HUDEP-2 (cell line): ENCODE measurements at regions not wholly inside any gene's neighbourhood (a gene's known extent, or its start where the extent isn't known, plus 50 kb on each side); places are given as distances from the start of the nearest gene placed in this dataset.
"Not testable (repeated sequence)": the region's sequence is repeated elsewhere in the genome, so short reads cannot be mapped to it uniquely, and the experiment has no call there.

Experiments
- DNase-seq, 76 experiments: peaks; one replicate each; lab custom pipeline; 2025; ENCODE audit not compliant: unreplicated experiment in 76 of 76; lab: John Stamatoyannopoulos, UW

DNA sequence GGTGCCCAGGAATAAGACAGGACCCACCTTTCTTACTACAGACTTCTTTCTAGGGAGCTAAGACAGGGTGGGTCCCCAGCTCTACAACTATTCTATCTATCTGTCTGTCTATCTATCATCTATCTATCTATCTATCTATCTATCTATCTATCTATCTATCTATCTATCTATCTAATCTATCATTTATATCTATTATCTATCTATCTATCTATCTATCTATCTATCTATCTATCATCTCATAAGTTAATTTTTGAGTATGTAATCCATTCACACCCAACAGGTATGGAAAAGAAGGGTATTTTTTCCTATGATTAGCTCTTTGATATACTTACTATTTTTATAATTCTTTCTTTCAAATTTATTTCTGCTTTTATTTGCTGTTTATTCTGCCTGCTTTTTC, 55.9 kb downstream of the BAMBI start:
- no peak for DNase-seq

DNA sequence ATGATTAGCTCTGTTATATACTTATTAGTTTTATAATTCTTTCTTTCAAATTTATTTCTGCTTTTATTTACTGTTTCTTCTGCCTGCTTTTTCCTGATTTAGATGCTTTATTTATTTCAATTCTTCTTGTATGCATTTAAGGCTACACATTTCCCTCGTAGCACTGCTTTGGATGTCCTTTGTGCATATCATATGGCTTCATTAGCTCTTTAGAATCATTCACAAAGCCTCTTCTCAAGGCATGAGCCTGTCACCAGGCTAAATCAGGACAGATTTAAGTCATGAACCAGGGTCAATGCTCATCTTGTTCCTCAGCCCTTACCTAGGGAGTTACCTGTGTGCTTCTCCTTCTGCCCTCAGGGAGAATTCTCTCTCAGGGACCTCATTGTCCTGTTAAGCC, 56.3 kb downstream of the BAMBI start:
- no peak for DNase-seq

DNA sequence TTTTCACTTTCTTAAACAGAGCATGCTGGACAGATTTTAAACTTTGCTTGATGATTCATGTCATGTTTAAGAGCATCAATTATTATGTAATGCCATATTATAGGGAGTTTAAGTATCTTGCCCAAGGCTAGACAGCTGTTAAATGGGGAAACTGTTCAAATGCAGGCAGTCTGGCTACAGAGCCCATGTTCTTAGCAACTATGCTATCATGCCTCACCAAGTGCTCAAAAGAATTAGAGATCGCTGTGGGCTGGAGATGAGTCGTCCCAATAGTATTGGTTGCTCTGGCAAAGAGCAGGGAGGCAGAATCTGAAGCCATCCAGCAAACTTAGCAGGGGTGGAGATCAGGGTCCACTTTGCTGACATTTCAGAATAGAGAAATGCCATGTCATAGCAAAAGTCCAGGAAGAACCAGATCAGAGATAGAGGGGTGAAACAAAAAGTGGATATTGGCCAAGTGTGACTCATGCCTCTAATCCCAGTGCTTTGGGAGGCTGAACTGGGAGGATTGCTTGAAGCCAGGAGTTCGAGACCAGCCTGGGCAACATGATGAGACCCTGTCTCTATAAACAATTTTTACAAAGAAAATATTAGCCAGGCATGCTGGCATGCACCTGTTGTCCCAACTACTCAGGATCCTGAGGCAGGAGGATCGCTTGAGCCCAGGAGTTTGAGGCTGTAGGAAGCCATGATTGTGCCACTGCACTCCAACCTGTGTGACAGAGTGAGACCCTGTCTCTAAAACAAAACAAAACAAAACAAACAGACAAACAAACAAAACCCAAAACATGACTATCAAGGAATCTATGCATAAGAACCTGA, 57.8 kb downstream of the BAMBI start:
- no peak for DNase-seq

DNA sequence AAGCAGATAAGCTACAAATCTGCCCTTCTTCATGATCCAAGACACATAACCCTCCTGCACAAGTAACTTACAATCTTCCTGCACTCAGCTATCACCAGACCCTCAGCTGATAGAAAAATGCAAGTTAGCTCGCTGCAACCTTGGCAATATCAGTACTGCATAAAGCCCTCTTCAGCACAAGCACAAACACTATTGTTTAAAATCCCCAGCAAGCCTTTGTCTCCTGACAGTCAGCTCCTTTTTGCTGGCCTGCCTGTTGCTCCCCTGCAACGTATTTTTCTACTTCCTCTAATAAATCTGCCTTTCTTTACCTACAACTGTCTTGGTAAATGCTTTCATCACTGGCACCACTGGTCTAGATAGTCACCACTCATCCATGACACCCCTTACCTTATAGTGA, 59.8 kb downstream of the BAMBI start:
- DNase-seq: no peak

DNA sequence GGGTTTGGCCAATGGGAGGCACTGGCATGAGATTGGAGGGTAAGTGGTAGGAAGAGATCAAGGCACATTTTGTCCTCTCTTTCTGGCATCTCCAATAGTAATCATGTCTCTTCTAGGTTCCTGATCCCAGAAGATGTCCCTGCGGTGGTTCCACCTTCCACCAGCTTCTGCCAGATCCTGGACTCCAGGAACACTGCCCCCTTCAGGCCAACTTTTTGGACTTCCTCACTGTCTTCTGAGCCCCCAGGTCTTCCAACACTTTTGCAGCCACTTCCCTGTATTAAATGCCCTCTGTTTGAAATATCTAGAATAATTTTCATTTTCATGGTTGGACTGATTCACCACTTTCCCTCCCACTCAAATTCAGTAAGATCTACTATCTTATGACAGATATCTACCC, 60.9 kb downstream of the BAMBI start:
- peak in 12 of 76 experiments; percentile 0 to 26 (median 3) for DNase-seq

DNA sequence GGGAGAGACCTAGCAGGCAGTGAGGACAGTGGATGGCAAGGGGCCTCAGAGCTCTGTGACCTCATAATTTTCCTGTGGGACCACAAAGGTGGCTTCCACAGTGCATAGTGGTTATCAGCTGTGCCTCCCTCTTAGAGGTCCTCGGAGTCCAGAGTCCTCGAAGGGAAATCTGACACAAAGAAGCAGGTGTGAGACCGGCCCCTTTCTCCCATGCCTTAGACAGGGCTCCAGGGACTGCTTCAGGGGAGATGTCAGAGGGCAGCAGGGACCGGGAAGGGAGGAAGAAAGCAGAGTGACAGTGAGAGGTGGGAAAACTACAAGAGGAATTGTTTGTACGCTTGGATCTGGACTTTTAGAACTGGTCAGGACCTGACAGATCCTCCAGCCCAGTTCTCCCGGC, 66.3 kb downstream of the BAMBI start:
- DNase-seq: no peak

DNA sequence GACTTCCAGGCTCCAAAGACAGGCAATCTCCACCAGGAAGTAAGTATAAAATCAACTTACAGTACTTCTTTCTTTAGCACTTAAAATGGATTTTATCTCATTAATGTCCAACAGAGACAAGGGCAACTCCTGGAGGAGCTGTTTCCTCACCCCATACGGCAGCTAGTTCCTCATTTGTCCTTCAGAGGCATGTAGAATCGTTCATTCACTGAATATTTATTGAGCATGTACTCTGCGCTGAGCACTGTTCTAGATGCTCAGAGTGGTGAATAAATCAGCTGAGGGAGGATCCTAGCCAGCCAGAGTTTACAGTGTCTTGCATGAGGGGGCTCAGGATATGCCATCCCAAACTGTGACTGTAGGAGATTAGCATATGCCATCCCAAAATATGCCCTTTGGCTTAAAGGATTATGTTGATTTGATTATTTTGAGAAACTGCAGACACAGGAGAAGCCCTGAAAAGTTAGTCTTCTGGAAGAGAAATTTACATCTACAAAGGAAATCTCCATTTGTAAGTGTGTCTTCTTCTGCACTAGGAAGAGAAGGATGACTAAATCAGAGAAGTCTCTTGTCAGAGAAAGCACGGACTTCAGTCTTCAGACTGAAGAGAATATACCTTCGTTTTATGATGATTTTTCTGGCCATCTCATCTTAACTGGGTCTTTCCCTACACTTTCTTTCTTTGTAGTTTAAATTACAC, 66.9 kb downstream of the BAMBI start:
- DNase-seq: no peak

DNA sequence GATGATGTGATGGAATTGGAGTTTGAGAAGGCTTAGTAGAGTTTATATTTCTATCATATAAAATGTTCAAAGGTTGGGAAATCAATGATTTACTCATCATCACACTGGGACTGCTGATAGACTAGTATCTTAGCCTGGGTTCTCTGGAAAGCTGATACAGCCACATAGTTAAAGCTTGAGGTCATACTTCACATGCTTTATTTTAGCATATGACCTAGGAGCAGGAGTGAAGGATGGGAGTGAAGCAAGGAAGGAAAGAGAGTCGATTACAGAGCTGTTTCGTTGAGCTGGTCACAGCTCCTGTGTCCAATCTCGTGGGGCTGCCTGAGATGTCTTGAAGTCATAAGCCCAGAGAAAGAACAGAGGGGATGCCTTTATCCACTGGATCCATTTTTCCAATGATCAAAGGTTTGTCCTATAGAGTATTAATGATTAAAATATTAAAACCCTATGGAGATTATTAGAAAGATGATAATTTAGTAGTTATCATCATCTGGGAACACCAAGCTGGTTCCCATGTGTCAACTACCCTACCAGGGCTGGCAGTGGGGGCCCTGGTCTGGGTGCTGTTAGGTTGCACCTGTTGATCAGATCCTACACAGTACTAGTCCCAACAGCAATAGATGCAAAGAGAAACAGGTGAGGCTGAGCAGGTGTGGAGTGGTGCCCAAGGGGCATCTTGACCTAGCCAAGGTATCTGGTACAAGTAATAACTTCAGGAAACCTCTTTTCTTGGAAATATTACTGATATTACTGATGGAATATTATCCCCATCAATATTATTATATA, 77.8 kb downstream of the BAMBI start:
- DNase-seq: no peak

DNA sequence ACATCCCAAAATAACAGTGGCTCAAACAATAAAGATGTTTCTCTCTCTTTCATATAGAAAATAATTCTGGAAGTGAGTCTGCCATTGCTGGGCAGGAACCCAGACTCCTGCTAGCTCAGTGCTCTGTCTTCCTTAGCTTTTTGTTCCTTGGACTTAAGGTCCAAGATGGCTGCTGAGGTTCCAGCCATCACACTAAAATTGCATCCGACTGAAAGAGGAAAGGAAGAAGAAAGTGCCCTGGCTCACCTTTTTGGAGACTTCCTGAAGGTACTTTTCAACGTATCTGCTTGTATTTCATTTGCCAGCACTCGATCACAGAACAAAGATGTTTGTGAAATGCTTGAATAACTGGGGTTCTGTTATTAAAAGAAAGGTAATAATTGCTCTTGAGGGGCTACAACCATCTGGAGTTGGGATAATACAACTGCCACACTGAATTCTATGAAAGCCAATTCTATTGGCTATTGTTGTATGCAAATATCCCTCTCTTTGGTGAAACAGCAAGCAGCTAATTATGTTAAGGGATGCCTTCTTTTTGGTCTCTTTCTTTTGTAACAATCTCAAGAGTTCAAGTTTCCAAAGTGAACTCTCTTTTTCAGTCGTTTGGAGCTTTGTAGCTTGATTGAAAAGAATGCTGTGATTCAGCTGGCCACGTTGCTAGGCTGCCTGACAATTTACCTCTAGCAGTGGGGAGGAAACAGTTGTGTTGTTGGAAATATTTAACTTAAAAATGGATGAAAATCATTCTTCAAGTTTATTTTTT, 83.9 kb downstream of the BAMBI start:
- no peak for DNase-seq

DNA sequence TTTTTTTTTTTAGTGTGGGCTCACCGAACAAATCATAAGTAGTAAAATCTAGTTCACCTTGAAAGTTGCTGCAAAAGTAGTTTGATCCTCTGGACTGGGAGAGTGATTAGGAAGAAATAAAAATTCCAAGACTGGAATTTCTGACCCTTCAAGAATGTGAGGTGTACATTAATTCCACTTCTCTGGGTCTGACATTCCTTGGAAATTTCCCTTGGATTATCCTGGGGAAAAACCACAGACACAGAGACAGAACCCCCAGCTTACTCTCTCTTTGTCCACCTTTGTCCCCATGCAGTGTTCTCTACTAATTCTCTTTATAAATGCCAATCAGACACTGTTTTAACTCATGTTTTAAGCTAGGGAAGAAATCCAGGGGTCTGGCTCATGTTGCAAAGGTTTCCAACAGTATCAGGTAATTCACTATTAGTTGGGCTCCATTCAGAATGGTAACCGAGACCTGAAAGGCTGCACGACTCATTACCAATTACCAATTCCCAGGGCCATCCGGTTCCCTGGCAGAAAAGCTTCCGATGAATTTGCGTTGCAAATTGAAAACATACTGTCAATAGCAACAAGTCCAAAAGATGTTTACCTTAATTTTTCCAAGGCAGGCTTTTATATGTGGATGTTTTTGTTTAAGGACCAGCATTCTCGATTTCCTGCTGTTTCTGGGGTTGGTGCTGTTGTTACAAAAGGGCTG, 86.3 kb downstream of the BAMBI start:
- DNase-seq: no peak

DNA sequence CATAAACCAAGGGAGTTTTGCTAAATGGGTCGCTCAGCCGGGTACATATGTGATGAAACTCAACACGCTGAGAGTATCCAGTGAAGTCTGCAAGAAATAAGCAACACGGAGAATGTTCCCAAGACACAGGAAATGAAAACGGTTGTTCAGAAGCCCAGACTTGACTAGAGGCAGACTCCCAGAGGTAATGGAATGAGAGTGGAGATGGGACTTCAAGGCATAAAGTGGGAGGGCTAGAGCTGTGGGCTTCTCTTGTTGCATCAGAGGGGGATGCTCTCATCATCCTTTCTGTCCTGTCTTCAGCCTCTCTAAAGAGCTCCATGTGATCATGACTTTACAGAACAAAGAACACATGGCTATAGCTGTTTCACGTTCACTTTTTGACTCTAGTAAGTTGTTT, 88.3 kb downstream of the BAMBI start:
- no peak for DNase-seq

DNA sequence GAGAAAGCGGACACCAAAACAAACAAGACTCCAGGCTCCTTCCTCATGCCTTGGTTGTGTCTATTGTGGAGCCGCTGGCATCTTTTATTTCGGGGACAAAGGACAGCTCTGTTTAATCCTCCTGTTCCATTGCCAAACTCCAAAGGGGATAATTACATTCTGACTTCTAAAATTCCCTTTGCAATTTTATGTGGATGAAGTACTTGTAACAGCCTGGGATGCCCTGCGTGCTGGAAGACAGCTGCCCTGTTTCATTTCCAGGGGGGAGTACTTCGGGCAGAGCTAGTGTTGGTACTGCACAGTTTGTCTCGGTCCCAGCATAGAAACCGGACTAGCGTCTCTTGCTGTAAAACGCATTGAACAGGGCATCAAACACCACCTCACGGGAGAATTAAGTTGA, 90.9 kb downstream of the BAMBI start:
- no peak for DNase-seq

DNA sequence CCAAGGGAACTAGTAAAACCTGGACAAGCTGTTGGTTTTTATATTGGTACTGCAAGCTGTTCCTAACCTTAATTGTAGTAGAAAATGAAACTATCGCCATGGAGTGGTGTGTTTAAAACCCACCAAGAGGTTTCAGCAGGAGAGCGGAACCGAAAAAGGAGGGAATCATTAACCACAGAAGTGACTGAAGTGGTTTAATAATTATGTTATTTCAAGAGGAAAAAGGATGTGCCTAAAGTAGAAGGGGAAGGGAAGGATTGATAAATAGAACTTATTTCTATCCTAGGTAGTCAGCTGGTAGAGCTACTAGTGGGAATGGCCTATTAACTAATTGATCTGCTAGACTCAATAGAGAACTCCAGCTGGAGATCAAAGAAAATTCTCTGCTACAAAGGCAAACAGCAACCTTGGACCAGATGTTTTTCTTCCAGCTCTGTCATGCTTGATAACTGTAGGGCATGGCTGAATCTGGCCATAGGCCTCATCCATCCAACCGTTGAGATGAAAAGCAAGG, 91.8 kb downstream of the BAMBI start:
- no peak for DNase-seq

DNA sequence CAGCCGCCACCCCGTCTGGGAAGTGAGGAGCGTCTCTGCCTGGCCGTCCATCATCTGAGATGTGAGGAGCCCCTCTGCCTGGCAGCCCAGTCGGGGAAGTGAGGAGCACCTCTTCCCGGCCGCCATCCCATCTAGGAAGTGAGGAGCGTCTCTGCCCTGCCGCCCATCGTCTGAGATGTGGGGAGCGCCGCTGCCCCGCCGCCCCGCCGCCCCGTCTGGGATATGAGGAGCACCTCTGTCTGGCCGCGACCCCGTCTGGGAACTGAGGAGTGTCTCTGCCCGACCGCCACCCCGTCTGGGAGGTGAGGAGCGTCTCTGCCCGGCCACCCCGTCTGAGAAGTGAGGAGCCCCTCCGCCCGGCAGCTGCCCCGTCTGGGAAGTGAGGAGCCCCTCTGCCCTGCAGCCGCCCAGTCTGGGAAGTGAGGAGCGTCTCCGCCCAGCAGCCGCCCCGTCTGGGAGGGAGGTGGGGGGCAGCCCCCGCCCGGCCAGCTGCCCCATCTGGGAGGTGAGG, 94.3 kb downstream of the BAMBI start:
- not testable (repeated sequence) for DNase-seq

DNA sequence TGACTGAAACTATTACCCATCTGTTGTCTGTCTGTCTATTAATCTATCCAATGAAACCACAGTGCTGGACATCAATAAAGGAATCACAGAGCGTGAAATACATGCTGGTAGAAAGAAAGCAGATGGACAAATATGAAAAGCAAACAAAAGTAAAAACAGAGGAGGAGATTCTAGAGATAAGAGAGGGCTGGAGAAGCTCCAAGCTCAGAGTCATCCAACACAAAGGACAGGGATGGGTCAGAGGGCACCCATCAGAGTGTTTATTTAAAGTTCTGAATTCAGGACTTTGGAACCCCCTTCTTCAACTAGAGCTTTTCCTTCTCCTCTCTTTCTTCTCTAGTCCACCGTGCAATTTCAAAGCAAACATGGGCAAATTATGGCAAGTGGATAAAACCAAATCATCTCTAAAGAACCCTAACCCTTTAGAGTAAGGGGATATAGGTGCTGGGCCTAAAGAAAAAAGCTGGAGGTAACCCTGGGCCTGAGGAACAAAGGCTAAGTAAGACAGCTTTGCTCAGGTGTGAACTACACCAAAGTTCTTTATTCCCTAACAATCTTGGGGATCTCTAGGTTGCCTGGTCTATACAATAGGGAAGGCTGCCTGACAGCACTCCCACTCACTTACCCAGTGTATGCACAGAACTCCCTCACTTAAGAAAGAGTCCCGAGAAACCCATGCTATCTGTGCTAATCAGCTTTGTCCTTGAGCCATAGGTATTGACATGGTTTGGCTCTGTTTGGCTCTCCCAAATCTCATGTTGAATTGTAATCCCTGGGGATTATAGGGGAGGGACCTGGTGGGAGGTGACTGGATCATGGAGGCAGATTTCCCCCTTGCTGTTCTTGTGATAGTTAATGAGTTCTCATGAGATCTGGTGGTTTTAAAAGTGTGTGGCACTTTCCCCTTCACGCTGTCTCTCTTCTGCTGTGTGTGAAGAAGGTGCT, 97.0 kb downstream of the BAMBI start:
- no peak for DNase-seq

DNA sequence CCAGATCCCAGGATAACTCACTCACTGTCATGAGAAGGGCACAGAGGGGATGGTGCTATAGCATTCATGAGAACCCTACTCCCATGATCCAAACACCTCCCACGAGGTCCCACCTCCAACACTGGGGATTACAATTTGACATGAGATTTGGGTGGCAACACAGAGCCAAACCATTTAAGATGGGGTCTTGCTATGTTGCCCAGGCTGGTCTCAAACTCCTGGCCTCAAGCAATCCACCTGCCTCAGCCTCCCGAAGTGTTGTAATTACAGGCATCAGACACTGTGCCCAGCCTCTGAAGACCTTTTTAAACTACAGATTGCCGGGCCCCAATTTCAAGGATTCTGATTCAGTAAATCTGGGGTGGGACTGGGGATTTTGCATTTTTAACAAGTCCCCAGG, 98.5 kb downstream of the BAMBI start:
- no peak for DNase-seq

DNA sequence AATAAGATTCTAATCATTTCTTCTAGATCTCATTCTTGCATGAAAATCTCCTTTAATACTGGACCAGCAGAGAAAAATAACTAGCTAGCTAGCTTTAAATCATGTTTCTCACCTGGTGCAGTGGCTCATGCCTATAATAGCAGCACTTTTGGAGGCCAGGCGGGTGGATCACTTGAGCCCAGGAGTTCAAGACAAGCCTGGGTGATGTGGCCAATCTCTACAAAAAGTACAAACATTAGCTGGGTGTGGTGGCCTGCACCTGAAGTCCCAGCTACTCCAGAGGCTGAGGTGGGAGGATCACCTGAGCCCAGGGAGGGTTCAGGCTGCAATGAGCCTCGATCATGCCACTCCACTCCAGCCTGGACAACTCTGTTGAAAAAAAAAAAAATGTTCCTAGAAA, 99.2 kb downstream of the BAMBI start:
- DNase-seq: no peak

DNA sequence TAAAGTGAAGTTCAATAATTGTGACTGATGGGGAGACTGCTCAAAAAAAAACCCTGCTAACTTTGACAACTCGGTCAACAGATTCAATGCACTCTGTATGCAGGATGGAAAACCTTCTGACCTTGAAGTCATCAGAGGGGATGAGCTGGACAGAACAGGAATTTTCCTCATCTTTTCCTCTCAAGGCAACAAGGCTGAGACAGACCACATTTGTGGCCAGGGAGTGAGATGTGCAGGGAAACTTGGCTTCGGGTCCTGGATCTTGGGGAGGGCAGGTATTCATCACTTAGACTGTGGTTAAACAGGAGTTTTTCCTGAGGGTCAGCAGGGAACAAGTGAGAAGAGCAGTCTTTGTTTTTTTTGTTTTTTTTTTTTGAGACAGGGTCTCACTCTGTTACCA, 100.6 kb downstream of the BAMBI start:
- no peak for DNase-seq

DNA sequence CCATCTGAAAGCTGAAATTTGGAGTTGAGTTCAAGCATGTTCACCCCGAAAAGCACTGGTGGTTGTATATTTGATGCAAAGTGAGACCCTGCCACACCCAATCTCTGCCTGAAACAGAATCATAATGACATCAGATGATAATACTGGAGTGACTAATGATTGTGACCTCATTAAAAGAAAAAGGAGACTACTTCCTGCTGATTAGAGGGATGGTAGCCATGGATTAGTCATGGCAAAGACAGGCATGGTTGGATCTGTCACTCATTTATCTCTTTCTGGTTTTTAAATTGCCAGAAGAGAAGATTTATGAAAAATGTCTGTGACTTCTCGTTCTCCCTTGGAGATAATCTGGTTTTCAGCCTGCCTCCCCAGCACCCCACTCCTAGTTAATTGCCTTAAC, 101.2 kb downstream of the BAMBI start:
- DNase-seq: no peak
